ENCODE measurements at regions not wholly inside any gene's neighbourhood (a gene's known extent, or its start where the extent isn't known, plus 50 kb on each side); places are given as distances from the start of the nearest gene placed in this dataset.

- H3K27ac Mint-ChIP-seq: no peak overlapping the region
- TF ChIP-seq CTCF (IDR thresholded peaks at IDR 0.05; ENCODE audit: unreplicated experiment): no peak
- no peak overlapping the region for H3K4me3 Mint-ChIP-seq (ENCODE audit: low read depth)
- peaks cover 29% of the 10 kb centered on the region for H3K27me3 Mint-ChIP-seq
- no peaks in the 10 kb centered on the region for H3K4me1 Mint-ChIP-seq (ENCODE audit: low read depth)
- no peak for DNase-seq (ENCODE audit: low spot score, unreplicated experiment)
- no peaks in the 10 kb centered on the region for H3K36me3 Mint-ChIP-seq (ENCODE audit: insufficient read depth)
- H3K9me3 Mint-ChIP-seq (ENCODE audit: low read depth): no peaks in the 10 kb centered on the region
Observed at GRCh38 chr12:125284945-125285685, 219.9 kb downstream of the AACS start.

GRCh38 chr12:125286005-125286727 lies 220.9 kb downstream of the AACS start:
- no peaks in the 10 kb centered on the region for H3K36me3 Mint-ChIP-seq (ENCODE audit: insufficient read depth)
- H3K27me3 Mint-ChIP-seq: peaks cover 20% of the 10 kb centered on the region
- no peak for DNase-seq (ENCODE audit: low spot score, unreplicated experiment)
- no peaks in the 10 kb centered on the region for H3K9me3 Mint-ChIP-seq (ENCODE audit: low read depth)
- H3K27ac Mint-ChIP-seq: no peak overlapping the region
- no peaks in the 10 kb centered on the region for H3K4me1 Mint-ChIP-seq (ENCODE audit: low read depth)
- TF ChIP-seq CTCF (IDR thresholded peaks at IDR 0.05; ENCODE audit: unreplicated experiment): no peak
- no peak overlapping the region for H3K4me3 Mint-ChIP-seq (ENCODE audit: low read depth)

GRCh38 chr12:125287155-125287847 lies 222.1 kb downstream of the AACS start:
- H3K9me3 Mint-ChIP-seq (ENCODE audit: low read depth): no peaks in the 10 kb centered on the region
- no peaks in the 10 kb centered on the region for H3K4me1 Mint-ChIP-seq (ENCODE audit: low read depth)
- no peaks in the 10 kb centered on the region for H3K36me3 Mint-ChIP-seq (ENCODE audit: insufficient read depth)
- H3K27me3 Mint-ChIP-seq: peaks cover 16% of the 10 kb centered on the region
- no peak for TF ChIP-seq CTCF (IDR thresholded peaks at IDR 0.05; ENCODE audit: unreplicated experiment)
- no peak overlapping the region for H3K27ac Mint-ChIP-seq
- DNase-seq (ENCODE audit: low spot score, unreplicated experiment): no peak
- no peak overlapping the region for H3K4me3 Mint-ChIP-seq (ENCODE audit: low read depth)

GRCh38 chr12:125288931-125289928 lies 224.0 kb downstream of the AACS start:
- DNase-seq (ENCODE audit: low spot score, unreplicated experiment): no peak
- Mint-ChIP-seq H3K27ac (no peak overlapping the region), H3K27me3 (peaks cover 14% of the 10 kb centered on the region), H3K4me3 (ENCODE audit: low read depth) (no peak overlapping the region), H3K4me1 (ENCODE audit: low read depth) (no peaks in the 10 kb centered on the region), H3K36me3 (ENCODE audit: insufficient read depth) (no peaks in the 10 kb centered on the region), H3K9me3 (ENCODE audit: low read depth) (no peaks in the 10 kb centered on the region)
- no peak for TF ChIP-seq CTCF (IDR thresholded peaks at IDR 0.05; ENCODE audit: unreplicated experiment)

Measured in progenitor cell of endocrine pancreas (in vitro differentiated cells).